ENCODE measurements at regions not wholly inside any gene's neighbourhood (a gene's known extent, or its start where the extent isn't known, plus 50 kb on each side); places are given as distances from the start of the nearest gene placed in this dataset.

DNA sequence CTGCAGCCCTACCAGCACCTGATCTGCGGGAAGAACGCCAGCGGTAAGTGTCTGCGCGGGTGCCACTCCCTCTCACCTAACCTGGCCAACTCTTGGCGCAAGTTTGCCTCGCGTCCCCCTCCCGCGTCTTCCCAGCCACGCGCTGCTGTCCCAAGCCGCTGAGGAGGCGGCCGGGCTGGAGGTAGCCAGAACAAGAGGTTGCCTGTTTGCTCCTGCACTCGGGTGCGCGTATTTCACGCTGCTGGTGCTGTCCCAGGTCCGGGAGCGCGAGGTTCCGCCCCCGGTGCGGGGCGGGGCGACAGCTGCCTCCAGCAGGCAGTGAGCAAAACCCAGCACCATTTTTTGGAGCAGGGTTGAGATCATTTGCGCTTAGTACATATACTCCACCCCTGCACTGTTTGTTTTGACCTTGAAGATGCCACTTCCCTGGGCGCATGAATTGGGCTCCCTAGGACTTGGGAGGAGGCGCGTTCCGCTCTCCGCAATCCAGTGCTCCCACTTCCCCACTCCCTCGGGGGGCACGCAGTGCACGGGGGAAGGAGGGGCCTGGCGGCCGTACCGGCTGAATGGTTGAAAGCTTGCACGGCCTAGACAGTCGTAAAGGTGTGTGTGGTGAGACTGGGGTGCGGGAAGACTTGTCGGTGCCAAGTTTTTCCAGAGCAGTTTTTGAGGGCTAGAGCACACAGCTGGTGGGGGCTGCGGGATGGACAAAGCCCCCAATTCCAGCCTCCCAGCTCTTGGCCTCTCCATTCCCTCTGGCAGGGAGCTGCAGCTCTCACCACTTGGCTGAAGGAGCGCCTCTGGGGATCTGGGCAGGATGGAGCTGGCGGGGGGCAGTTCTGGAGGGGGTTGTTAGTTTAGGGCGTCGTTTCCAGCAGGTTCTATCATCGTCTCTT is 226.9 kb upstream of the CRY1 start:
- TF ChIP-seq POLR2AphosphoS5 (IDR thresholded peaks at IDR 0.05; ENCODE audit: low read depth, low read length) (no peak), FOXP2 (optimal IDR thresholded peaks at IDR 0.05; ENCODE audit: borderline replicate concordance, extremely low read depth, extremely low read length, insufficient read depth) (no peak), TAF1 (IDR thresholded peaks at IDR 0.05; ENCODE audit: borderline replicate concordance, insufficient read depth, low read length) (no peak), SIN3A (IDR thresholded peaks at IDR 0.05; ENCODE audit: borderline replicate concordance, insufficient read depth, low read length) (no peak)
- TF ChIP-seq, protein P1, sequence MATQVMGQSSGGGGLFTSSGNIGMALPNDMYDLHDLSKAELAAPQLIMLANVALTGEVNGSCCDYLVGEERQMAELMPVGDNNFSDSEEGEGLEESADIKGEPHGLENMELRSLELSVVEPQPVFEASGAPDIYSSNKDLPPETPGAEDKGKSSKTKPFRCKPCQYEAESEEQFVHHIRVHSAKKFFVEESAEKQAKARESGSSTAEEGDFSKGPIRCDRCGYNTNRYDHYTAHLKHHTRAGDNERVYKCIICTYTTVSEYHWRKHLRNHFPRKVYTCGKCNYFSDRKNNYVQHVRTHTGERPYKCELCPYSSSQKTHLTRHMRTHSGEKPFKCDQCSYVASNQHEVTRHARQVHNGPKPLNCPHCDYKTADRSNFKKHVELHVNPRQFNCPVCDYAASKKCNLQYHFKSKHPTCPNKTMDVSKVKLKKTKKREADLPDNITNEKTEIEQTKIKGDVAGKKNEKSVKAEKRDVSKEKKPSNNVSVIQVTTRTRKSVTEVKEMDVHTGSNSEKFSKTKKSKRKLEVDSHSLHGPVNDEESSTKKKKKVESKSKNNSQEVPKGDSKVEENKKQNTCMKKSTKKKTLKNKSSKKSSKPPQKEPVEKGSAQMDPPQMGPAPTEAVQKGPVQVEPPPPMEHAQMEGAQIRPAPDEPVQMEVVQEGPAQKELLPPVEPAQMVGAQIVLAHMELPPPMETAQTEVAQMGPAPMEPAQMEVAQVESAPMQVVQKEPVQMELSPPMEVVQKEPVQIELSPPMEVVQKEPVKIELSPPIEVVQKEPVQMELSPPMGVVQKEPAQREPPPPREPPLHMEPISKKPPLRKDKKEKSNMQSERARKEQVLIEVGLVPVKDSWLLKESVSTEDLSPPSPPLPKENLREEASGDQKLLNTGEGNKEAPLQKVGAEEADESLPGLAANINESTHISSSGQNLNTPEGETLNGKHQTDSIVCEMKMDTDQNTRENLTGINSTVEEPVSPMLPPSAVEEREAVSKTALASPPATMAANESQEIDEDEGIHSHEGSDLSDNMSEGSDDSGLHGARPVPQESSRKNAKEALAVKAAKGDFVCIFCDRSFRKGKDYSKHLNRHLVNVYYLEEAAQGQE (IDR thresholded peaks at IDR 0.05; ENCODE audit: insufficient read depth in 1 of 2, low read depth in 2 of 2, low read length in 2 of 2), result no peak

DNA sequence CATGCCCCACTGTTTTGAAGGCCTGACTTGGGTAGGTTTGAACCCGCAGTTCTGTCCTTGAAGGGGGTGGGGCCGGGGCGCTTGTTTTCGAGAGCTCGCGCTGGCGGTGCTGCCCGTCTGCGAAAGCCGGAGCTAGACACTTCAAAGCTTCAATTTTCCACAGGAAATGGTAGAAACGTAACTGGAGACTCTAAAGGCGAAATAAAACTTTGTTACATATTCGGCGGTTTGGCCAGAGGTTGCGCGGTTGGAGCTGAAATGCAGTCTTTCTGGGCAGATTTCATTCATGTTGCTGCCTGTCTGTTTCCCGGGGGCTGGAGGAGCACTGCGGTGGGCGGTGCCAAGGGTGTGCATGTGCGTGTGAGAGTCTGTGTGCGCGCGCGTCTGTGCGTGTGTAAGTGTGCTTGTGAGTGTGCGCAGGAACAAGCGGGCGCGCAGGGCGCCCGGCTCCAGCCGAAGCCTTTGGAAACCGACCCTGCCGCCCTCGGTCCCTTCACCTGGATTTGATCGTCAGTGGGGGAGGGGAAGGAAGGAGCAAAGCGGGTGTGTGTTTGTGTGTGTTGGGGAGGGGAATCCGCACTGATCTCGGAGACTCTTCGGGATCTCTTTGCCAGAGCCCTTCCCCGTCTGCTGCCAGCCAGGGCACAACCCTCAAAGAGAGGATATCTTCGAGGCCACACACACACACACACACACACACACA is 227.7 kb upstream of the CRY1 start:
- TF ChIP-seq POLR2AphosphoS5 (IDR thresholded peaks at IDR 0.05; ENCODE audit: low read depth, low read length), result no peak
- TF ChIP-seq, protein P1 (IDR thresholded peaks at IDR 0.05; ENCODE audit: insufficient read depth in 1 of 2, low read depth in 2 of 2, low read length in 2 of 2), result no peak

GRCh38 chr12:107322063-107322462 is 228.7 kb upstream of the CRY1 start:
- TF ChIP-seq, protein P1 (IDR thresholded peaks at IDR 0.05; ENCODE audit: insufficient read depth in 1 of 2, low read depth in 2 of 2, low read length in 2 of 2), result no peak

- TF ChIP-seq, protein P1 (IDR thresholded peaks at IDR 0.05; ENCODE audit: insufficient read depth in 1 of 2, low read depth in 2 of 2, low read length in 2 of 2), result no peak
- no peak for TF ChIP-seq TAF1 (IDR thresholded peaks at IDR 0.05; ENCODE audit: borderline replicate concordance, insufficient read depth, low read length)
- TF ChIP-seq SIN3A (IDR thresholded peaks at IDR 0.05; ENCODE audit: borderline replicate concordance, insufficient read depth, low read length), result no peak
- no peak for TF ChIP-seq FOXP2 (optimal IDR thresholded peaks at IDR 0.05; ENCODE audit: borderline replicate concordance, extremely low read depth, extremely low read length, insufficient read depth)
- no peak for TF ChIP-seq POLR2AphosphoS5 (IDR thresholded peaks at IDR 0.05; ENCODE audit: low read depth, low read length)
Measured at GRCh38 chr12:107325075-107325608, 231.8 kb upstream of the CRY1 start.
